HG03108 (cell line): ENCODE measurements at regions not wholly inside any gene's neighbourhood (a gene's known extent, or its start where the extent isn't known, plus 50 kb on each side); places are given as distances from the start of the nearest gene placed in this dataset.

ENCODE experiments used
- ATAC-seq: cut with Tn5 transposase; IDR thresholded peaks from one replicate; pipeline ENCODE4 v1.9.1; 2021; ENCODE audit warnings: moderate library complexity; ENCODE audit not compliant: unreplicated experiment

GRCh38 chr12:28876196-28876798, 272.8 kb upstream of the FAR2 start:
- ATAC-seq = no peak

- no peak for ATAC-seq
Observed at GRCh38 chr12:28877854-28878253, 271.2 kb upstream of the FAR2 start.

- ATAC-seq = no peak
Observed at GRCh38 chr12:28878629-28879028, 270.4 kb upstream of the FAR2 start.

GRCh38 chr12:28879379-28879778, 269.7 kb upstream of the FAR2 start:
- no peak for ATAC-seq

GRCh38 chr12:28882444-28882843, 266.6 kb upstream of the FAR2 start:
- ATAC-seq = no peak

GRCh38 chr12:28883406-28883997, 265.6 kb upstream of the FAR2 start:
- ATAC-seq = no peak

GRCh38 chr12:28884904-28885679, 264.0 kb upstream of the FAR2 start:
- ATAC-seq = no peak

- no peak for ATAC-seq
Observed at GRCh38 chr12:28885928-28886327, 263.1 kb upstream of the FAR2 start.

GRCh38 chr12:28887461-28887990, 261.6 kb upstream of the FAR2 start:
- ATAC-seq = no peak

GRCh38 chr12:28890664-28891063, 258.4 kb upstream of the FAR2 start:
- ATAC-seq = no peak

GRCh38 chr12:28891126-28891525, 258.0 kb upstream of the FAR2 start:
- no peak for ATAC-seq

- no peak for ATAC-seq
Observed at GRCh38 chr12:28893365-28893764, 255.7 kb upstream of the FAR2 start.

GRCh38 chr12:28893856-28894255, 255.2 kb upstream of the FAR2 start:
- ATAC-seq = no peak

GRCh38 chr12:28896421-28896820, 252.7 kb upstream of the FAR2 start:
- ATAC-seq = no peak

GRCh38 chr12:28898038-28898437, 251.0 kb upstream of the FAR2 start:
- ATAC-seq = no peak

GRCh38 chr12:28899951-28900350, 249.1 kb upstream of the FAR2 start:
- no peak for ATAC-seq

GRCh38 chr12:28905220-28905955, 243.7 kb upstream of the FAR2 start:
- no peak for ATAC-seq

GRCh38 chr12:28908646-28909045, 240.4 kb upstream of the FAR2 start:
- no peak for ATAC-seq

- ATAC-seq = no peak
Observed at GRCh38 chr12:28909291-28909690, 239.8 kb upstream of the FAR2 start.

- ATAC-seq = no peak
Observed at GRCh38 chr12:28925719-28926376, 223.2 kb upstream of the FAR2 start.

GRCh38 chr12:28930704-28931103, 218.4 kb upstream of the FAR2 start:
- no peak for ATAC-seq
